A673 (cell line): ENCODE measurements at regions not wholly inside any gene's neighbourhood (a gene's known extent, or its start where the extent isn't known, plus 50 kb on each side); places are given as distances from the start of the nearest gene placed in this dataset.

Experiments used
- CTCF ChIP-seq: fragments of 300-800, 200-600 bp; sonication (generic); conservative IDR thresholded peaks from 2 replicates; pipeline ENCODE4 v1.5.1; 2017; ENCODE audit warnings: low read depth, mild to moderate bottlenecking, antibody characterized with exemption, low read length, moderate library complexity, mixed read lengths
- EZH2 ChIP-seq: fragments of 200-600 bp; sonication (generic); IDR thresholded peaks from 2 replicates; pipeline ENCODE4 v1.6.1; 2017; ENCODE audit warnings: borderline replicate concordance, low read depth, mild to moderate bottlenecking, mixed read lengths, antibody characterized with exemption, low read length; ENCODE audit not compliant: poor library complexity, severe bottlenecking

GRCh38 chr6:113660819-113661218 lies 196.3 kb upstream of the MARCKS start:
- TF ChIP-seq CTCF = no peak
- TF ChIP-seq EZH2 = no peak
